Right atrium auricular region (tissue), 2 donors: ENCODE measurements at regions not wholly inside any gene's neighbourhood (a gene's known extent, or its start where the extent isn't known, plus 50 kb on each side); places are given as distances from the start of the nearest gene placed in this dataset.
"Not testable (repeated sequence)": the region's sequence is repeated elsewhere in the genome, so short reads cannot be mapped to it uniquely, and the experiment has no call there.

Source experiments
- DNase-seq: peaks from one replicate; pipeline ENCODE4 v3.0.0-alpha.2; 2019; ENCODE audit warnings: low spot score
- H3K27ac ChIP-seq, 2 donors: fragments of 200-600 bp; sonication (generic); 1 replicate in 1 of 2; 2 replicates in 1 of 2; pipeline ENCODE4 v1.5.1; 2016 to 2019
- H3K27me3 ChIP-seq, 2 donors: fragments of 200-600 bp; sonication (generic); one replicate each; pipeline versions ENCODE4 v1.5.1 to v1.6.0; 2017 to 2019
- H3K36me3 ChIP-seq: fragments of 200-600 bp; sonication (generic); one replicate; pipeline ENCODE4 v1.5.1; 2016
- H3K4me1 ChIP-seq, 2 donors: fragments of 200-600 bp; sonication (generic); one replicate each; pipeline versions ENCODE4 v1.5.1 to v1.6.0; 2017 to 2019
- H3K4me3 ChIP-seq, 2 donors: fragments of 200-600 bp; sonication (generic); 1 replicate in 1 of 2; 2 replicates in 1 of 2; pipeline ENCODE4 v1.5.1; 2017 to 2019; ENCODE audit warnings: mild to moderate bottlenecking in 1 of 2, moderate library complexity in 1 of 2
- H3K9me3 ChIP-seq, 2 donors: fragments of 200-600 bp; sonication (generic); one replicate each; pipeline ENCODE4 v1.5.1; 2019
- CTCF ChIP-seq, 2 donors: fragments of 200-600 bp; sonication (generic); IDR thresholded peaks; one replicate each; pipeline ENCODE4 v1.5.1; 2019; ENCODE audit warnings: antibody characterized with exemption in 2 of 2

- no peaks in the 10 kb centered on the region for H3K9me3 ChIP-seq
- H3K27me3 ChIP-seq: no peaks in the 10 kb centered on the region
- TF ChIP-seq CTCF (IDR thresholded peaks at IDR 0.05): no peak
- DNase-seq: no peak
- H3K36me3 ChIP-seq: no peaks in the 10 kb centered on the region
- no peaks in the 10 kb centered on the region for H3K4me1 ChIP-seq
- H3K27ac ChIP-seq: no peak overlapping the region
- no peak overlapping the region for H3K4me3 ChIP-seq
Measured at GRCh38 chr11:96567176-96567575, 177.4 kb downstream of the JRKL start.

GRCh38 chr11:96567667-96568066 lies 177.9 kb downstream of the JRKL start:
- H3K9me3 ChIP-seq: no peaks in the 10 kb centered on the region
- DNase-seq: no peak
- no peak overlapping the region for H3K27ac ChIP-seq
- no peaks in the 10 kb centered on the region for H3K4me1 ChIP-seq
- H3K36me3 ChIP-seq: no peaks in the 10 kb centered on the region
- H3K27me3 ChIP-seq: no peaks in the 10 kb centered on the region
- no peak for TF ChIP-seq CTCF (IDR thresholded peaks at IDR 0.05)
- H3K4me3 ChIP-seq: no peak overlapping the region

DNA sequence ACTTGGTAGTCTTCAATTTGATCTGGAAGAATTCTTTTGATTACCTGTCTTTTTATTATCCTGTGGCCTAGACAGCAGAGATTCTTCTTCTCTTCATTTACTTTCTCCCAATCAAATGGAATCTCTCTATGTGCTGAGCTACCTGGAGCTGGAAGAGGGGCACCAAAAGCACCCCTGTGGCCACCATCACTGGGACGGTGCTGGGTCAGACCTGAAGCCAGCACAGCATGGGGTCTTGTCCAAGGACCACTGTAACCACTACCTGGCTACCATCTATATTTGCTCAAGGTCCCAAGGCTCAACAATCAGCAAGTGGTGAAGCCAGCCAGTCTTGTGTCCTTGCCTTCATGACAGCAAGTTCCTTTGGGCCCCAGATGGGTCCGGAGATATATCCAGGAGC lies 186.6 kb downstream of the JRKL start:
- TF ChIP-seq CTCF (IDR thresholded peaks at IDR 0.05): no peak
- Histone ChIP-seq H3K4me1 (no peaks in the 10 kb centered on the region), H3K27me3 (no peaks in the 10 kb centered on the region), H3K4me3 (no peak overlapping the region), H3K27ac (no peak overlapping the region), H3K9me3 (no peaks in the 10 kb centered on the region), H3K36me3 (no peaks in the 10 kb centered on the region)
- no peak for DNase-seq

- DNase-seq: no peak
- Histone ChIP-seq H3K4me1 (no peaks in the 10 kb centered on the region), H3K36me3 (no peaks in the 10 kb centered on the region), H3K9me3 (peaks cover 0 to 5% of the 10 kb centered on the region in 2 donors), H3K27me3 (no peaks in the 10 kb centered on the region), H3K27ac (no peak overlapping the region), H3K4me3 (no peak overlapping the region)
- no peak for TF ChIP-seq CTCF (IDR thresholded peaks at IDR 0.05)
Measured at GRCh38 chr11:96578379-96578778, 188.6 kb downstream of the JRKL start.

DNA sequence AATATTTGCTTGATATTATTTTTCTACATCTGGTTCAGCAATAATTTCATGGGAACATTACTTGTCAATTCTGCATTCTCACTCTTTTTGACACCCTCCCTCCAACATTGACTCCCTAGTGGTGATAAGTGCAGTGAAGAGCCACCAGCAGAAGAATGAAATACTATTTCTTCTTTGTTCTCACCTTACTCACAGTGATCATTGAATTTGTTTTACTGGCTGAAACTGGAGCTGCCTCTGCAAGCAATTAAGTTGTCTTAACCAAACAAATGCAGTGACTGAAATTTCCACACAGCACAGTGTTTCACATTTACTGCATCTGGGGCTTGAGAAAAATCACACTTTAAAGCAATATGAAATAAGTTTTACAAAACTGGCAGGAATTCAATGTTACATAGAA lies 189.8 kb downstream of the JRKL start:
- Histone ChIP-seq H3K27ac (no peak overlapping the region), H3K27me3 (no peaks in the 10 kb centered on the region), H3K36me3 (no peaks in the 10 kb centered on the region), H3K9me3 (peaks cover 0 to 8% of the 10 kb centered on the region in 2 donors), H3K4me3 (no peak overlapping the region), H3K4me1 (no peaks in the 10 kb centered on the region)
- TF ChIP-seq CTCF (IDR thresholded peaks at IDR 0.05): no peak
- DNase-seq: no peak

DNA sequence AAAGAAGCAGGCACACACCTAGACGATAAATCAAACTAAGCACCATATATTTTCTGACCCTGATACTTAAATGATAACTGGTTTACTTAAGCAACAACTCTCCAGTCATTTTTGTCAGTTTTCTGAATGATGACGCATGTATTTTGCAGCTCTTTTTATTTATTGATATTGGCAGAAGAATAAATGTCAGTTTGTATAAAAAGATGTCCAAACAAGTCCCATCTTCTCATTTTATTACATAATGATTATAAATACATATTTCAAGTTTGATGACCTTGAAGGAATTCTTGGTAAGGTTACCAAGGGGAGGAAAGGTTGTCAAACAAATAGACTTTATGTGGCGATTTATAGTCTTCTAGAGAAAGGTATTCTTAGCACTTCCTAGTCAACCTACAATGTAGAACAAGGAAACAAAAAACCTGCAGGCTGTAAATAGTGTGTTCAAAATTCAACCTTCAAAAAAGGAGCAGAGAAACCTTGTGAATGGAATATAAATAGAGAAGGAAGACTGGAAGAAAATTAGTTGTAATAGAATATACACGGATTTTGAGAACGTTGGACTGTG lies 190.7 kb downstream of the JRKL start:
- Histone ChIP-seq H3K36me3 (no peaks in the 10 kb centered on the region), H3K9me3 (peaks cover 0 to 8% of the 10 kb centered on the region in 2 donors), H3K27ac (no peak overlapping the region), H3K4me1 (no peaks in the 10 kb centered on the region), H3K27me3 (no peaks in the 10 kb centered on the region), H3K4me3 (no peak overlapping the region)
- DNase-seq: no peak
- no peak for TF ChIP-seq CTCF (IDR thresholded peaks at IDR 0.05)

DNA sequence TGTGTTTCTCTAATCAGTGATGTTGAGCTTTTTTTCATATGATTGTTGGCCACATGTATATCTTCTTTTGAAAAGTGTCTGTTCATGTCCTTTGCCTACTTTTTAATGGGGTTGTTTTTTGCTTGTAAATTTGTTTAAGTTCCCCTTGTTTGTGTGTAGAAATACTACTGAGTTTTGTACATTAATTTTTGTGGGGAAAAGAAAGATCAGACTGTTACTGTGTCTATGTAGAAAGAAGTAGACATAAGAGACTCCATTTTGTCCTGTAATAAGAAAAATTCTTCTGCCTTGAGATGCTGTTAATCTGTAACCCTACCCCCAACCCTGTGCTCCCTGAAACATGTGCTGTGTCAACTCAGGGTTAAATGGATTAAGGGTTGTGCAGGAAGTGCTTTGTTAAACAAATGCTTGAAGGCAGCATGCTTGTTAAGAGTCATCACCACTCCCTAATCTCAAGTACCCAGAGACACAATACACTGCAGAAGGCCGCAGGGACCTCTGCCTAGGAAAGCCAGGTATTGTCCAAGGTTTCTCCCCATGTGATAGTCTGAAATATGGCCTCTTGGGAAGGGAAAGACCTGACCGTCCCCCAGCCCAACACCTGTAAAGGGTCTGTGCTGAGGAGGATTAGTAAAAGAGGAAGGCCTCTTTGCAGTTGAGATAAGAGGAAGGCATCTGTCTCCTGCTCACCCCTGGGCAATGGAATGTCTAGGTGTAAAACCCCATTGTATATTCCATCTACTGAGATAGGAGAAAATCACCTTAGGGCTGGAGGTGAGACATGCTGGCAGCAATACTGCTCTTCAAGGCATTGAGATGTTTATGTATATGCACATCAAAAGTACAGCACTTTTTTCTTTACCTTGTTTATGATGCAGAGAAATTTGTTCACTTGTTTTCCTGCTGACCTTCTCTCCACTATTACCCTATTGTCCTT lies 196.4 kb downstream of the JRKL start:
- DNase-seq, H3K4me1 ChIP-seq, H3K9me3 ChIP-seq, H3K27me3 ChIP-seq, H3K36me3 ChIP-seq, H3K4me3 ChIP-seq, H3K27ac ChIP-seq: not testable (repeated sequence)

DNA sequence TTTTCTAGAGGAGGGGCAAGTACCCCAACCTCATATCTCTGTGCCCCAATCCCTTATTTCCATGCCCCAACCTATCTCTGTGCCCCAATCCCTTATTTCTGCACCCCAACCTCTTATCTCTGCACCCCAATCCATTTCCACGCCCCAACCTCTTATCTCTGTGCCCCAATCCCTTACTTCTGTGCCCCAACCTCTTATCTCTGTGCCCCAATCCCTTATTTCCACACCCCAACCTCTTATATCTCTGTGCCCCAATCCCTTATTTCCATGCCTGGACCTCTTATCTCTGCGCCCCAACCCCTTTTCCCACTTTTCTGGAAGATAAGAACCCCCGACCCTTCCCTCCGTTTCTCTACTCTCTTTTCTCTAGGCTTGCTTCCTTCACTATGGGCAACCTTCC lies 199.0 kb downstream of the JRKL start:
- DNase-seq, H3K4me3 ChIP-seq, H3K9me3 ChIP-seq, H3K36me3 ChIP-seq, H3K4me1 ChIP-seq, H3K27me3 ChIP-seq, H3K27ac ChIP-seq: not testable (repeated sequence)
